WTC11 (cell line): ENCODE measurements at regions not wholly inside any gene's neighbourhood (a gene's known extent, or its start where the extent isn't known, plus 50 kb on each side); places are given as distances from the start of the nearest gene placed in this dataset.

Experiments
- ATAC-seq: fragments of 200-7000 bp; cut with Tn5 transposase; 2 replicates; pipeline ENCODE4 v1.10.0; 2021; ENCODE audit warnings: mild to moderate bottlenecking, moderate library complexity
- CTCF ChIA-PET: fragments of 300-600 bp; sonication (Branson Sonifier 250); formaldehyde crosslinking; loops from one replicate; lab custom pipeline; 2021; ENCODE audit warnings: antibody characterized with exemption; lab: Charles Lee
- POLR2A ChIA-PET: fragments of 350-600 bp; sonication (Branson Sonifier 250); formaldehyde crosslinking; loops from one replicate; lab custom pipeline; 2021; ENCODE audit warnings: antibody characterized with exemption; lab: Charles Lee
- DNase-seq: peaks from one replicate; pipeline ENCODE4 v3.0.0; 2021; ENCODE audit warnings: low spot score
- H3K27ac Mint-ChIP-seq: 2 replicates; pipeline ENCODE4 v1.8.0; 2021; ENCODE audit warnings: mixed read lengths
- H3K27me3 Mint-ChIP-seq: 2 replicates; pipeline ENCODE4 v1.8.0; 2021; ENCODE audit warnings: low read depth, mild to moderate bottlenecking, moderate library complexity, mixed read lengths
- H3K36me3 Mint-ChIP-seq: 2 replicates; pipeline ENCODE4 v1.8.0; 2021; ENCODE audit warnings: mixed read lengths
- H3K4me1 Mint-ChIP-seq: 2 replicates; pipeline ENCODE4 v1.8.0; 2022; ENCODE audit warnings: mixed read lengths
- H3K4me3 Mint-ChIP-seq: 2 replicates; pipeline ENCODE4 v1.8.0; 2021; ENCODE audit warnings: mild to moderate bottlenecking, moderate library complexity, mixed read lengths
- H3K9me3 Mint-ChIP-seq: 2 replicates; pipeline ENCODE4 v1.8.0; 2021; ENCODE audit warnings: mixed read lengths
- AFF4 ChIP-seq: sonication (generic); formaldehyde crosslinking; IDR thresholded peaks from 2 replicates; pipeline ENCODE4 v1.8.1; 2023; ENCODE audit warnings: mild to moderate bottlenecking, missing genetic modification reagents, borderline replicate concordance
- ATF1 ChIP-seq: sonication (generic); formaldehyde crosslinking; IDR thresholded peaks from 2 replicates; pipeline ENCODE4 v1.8.1; 2023; ENCODE audit warnings: mild to moderate bottlenecking, moderate library complexity, missing genetic modification reagents
- CREM ChIP-seq: sonication (generic); formaldehyde crosslinking; IDR thresholded peaks from 2 replicates; pipeline ENCODE4 v1.8.1; 2022; ENCODE audit warnings: mild to moderate bottlenecking, missing genetic modification reagents, moderate library complexity
- CTCF ChIP-seq: fragments of 200-600 bp; IDR thresholded peaks from 2 replicates; pipeline ENCODE4 v1.8.0; 2022; ENCODE audit warnings: antibody characterized with exemption
- ELF4 ChIP-seq: sonication (generic); formaldehyde crosslinking; IDR thresholded peaks from 2 replicates; pipeline ENCODE4 v1.8.1; 2022; ENCODE audit warnings: low read depth, mild to moderate bottlenecking, moderate library complexity, missing genetic modification reagents
- ERG ChIP-seq: fragments of 250-450 bp; sonication (Bioruptor Pico); IDR thresholded peaks from 2 replicates; pipeline ENCODE4 v1.8.0; 2021; ENCODE audit warnings: mild to moderate bottlenecking
- FOXP1 ChIP-seq: sonication (generic); formaldehyde crosslinking; IDR thresholded peaks from 2 replicates; pipeline ENCODE4 v1.8.0; 2022; ENCODE audit warnings: missing genetic modification reagents, mild to moderate bottlenecking, moderate library complexity, borderline replicate concordance
- HMGA2 ChIP-seq: fragments of 250-450 bp; sonication (Bioruptor Pico); IDR thresholded peaks from 2 replicates; pipeline ENCODE4 v1.4.0; 2021; ENCODE audit warnings: mild to moderate bottlenecking, moderate library complexity
- IRF1 ChIP-seq: sonication (generic); formaldehyde crosslinking; IDR thresholded peaks from 2 replicates; pipeline ENCODE4 v1.8.0; 2023; ENCODE audit warnings: missing genetic modification reagents
- NFE2L1 ChIP-seq: sonication (generic); formaldehyde crosslinking; IDR thresholded peaks from 2 replicates; pipeline ENCODE4 v1.8.1; 2023; ENCODE audit warnings: missing genetic modification reagents
- NR2C2 ChIP-seq: sonication (generic); formaldehyde crosslinking; IDR thresholded peaks from 2 replicates; pipeline ENCODE4 v1.8.0; 2022; ENCODE audit warnings: mild to moderate bottlenecking, missing genetic modification reagents
- PREB ChIP-seq: sonication (generic); formaldehyde crosslinking; IDR thresholded peaks from 2 replicates; pipeline ENCODE4 v1.8.1; 2022; ENCODE audit warnings: mild to moderate bottlenecking, missing genetic modification reagents, moderate library complexity, borderline replicate concordance
- SMAD3 ChIP-seq: sonication (generic); formaldehyde crosslinking; IDR thresholded peaks from 2 replicates; pipeline ENCODE4 v1.8.0; 2022; ENCODE audit warnings: missing genetic modification reagents, mild to moderate bottlenecking, borderline replicate concordance
- ZNF416 ChIP-seq: fragments of 250-450 bp; sonication (Bioruptor Pico); IDR thresholded peaks from 2 replicates; pipeline ENCODE4 v1.9.0; 2021; ENCODE audit warnings: mild to moderate bottlenecking, inconsistent platforms

GRCh38 chr14:61121355-61121787 lies 140.3 kb downstream of the SLC38A6 start (continued):
- no peak for TF ChIP-seq AFF4 (CRISPR knock-in tag)
- TF ChIP-seq PREB (CRISPR knock-in tag) = no peak
- TF ChIP-seq CTCF = no peak
- TF ChIP-seq ELF4 = no peak

GRCh38 chr14:61120576-61120975 lies 139.5 kb downstream of the SLC38A6 start:
- Mint-ChIP-seq H3K4me1 (peaks cover 45% of the 10 kb centered on the region), H3K36me3 (peaks cover 40% of the 10 kb centered on the region), H3K9me3 (peaks cover 41% of the 10 kb centered on the region), H3K27ac (peak overlapping the region; percentile 71; the same call in 1 of the 2 replicates), H3K27me3 (no peaks in the 10 kb centered on the region; the same call in 1 of the 2 replicates), H3K4me3 (no peak overlapping the region)
- no peak for ATAC-seq
- DNase-seq = no peak
- no peak for TF ChIP-seq ATF1 (CRISPR knock-in tag)
- no peak for TF ChIP-seq NR2C2
- no peak for TF ChIP-seq CREM (CRISPR knock-in tag)
- no peak for TF ChIP-seq FOXP1 (CRISPR knock-in tag)
- no peak for TF ChIP-seq ZNF416 (CRISPR knock-in tag)
- TF ChIP-seq HMGA2 (CRISPR knock-in tag) = no peak
- no peak for TF ChIP-seq ELF4
- no peak for TF ChIP-seq NFE2L1
- no peak for TF ChIP-seq SMAD3 (CRISPR knock-in tag)
- no peak for TF ChIP-seq CTCF
- no peak for TF ChIP-seq IRF1
- TF ChIP-seq ERG (CRISPR knock-in tag) = no peak
- POLR2A ChIA-PET = no interaction called here
- CTCF ChIA-PET = no interaction called here
